Mesenchymal stem cell (in vitro differentiated cells and primary cell): ENCODE measurements at regions not wholly inside any gene's neighbourhood (a gene's known extent, or its start where the extent isn't known, plus 50 kb on each side); places are given as distances from the start of the nearest gene placed in this dataset.

Experiments used
- DNase-seq: peaks from one replicate; pipeline ENCODE4 v3.0.0-alpha.2; 2013
- H2AFZ ChIP-seq: one replicate; pipeline ENCODE4 v1.6.1; 2013; ENCODE audit warnings: low read depth, mild to moderate bottlenecking, control low read depth, inconsistent platforms, low read length, moderate library complexity
- H2AK5ac ChIP-seq: 2 replicates; pipeline ENCODE4 v1.6.1; 2013; ENCODE audit warnings: low read length, moderate library complexity, mild to moderate bottlenecking, inconsistent platforms; ENCODE audit not compliant: severe bottlenecking
- H2BK120ac ChIP-seq: one replicate; pipeline ENCODE4 v1.6.1; 2013; ENCODE audit warnings: low read depth, mild to moderate bottlenecking, inconsistent platforms, low read length, moderate library complexity
- H2BK12ac ChIP-seq, 2 experiments: one replicate each; pipeline ENCODE4 v1.6.1; 2013; ENCODE audit warnings: inconsistent platforms in 2 of 2, low read length in 2 of 2, mild to moderate bottlenecking in 2 of 2, moderate library complexity in 2 of 2, control low read depth in 1 of 2
- H2BK15ac ChIP-seq: one replicate; pipeline ENCODE4 v1.6.1; 2013; ENCODE audit warnings: mild to moderate bottlenecking, low read depth, inconsistent platforms; ENCODE audit not compliant: poor library complexity, severe bottlenecking
- H2BK5ac ChIP-seq: 2 replicates; pipeline ENCODE4 v1.6.1; 2013; ENCODE audit warnings: low read depth, mild to moderate bottlenecking, low read length, control low read depth, inconsistent platforms; ENCODE audit not compliant: poor library complexity, severe bottlenecking
- H3K14ac ChIP-seq, 2 experiments: one replicate each; pipeline ENCODE4 v1.6.1; 2013; ENCODE audit warnings: inconsistent platforms in 2 of 2, low read length in 2 of 2, control low read depth in 1 of 2, mild to moderate bottlenecking in 1 of 2, moderate library complexity in 1 of 2
- H3K18ac ChIP-seq, 2 experiments: one replicate each; pipeline ENCODE4 v1.6.1; 2013; ENCODE audit warnings: inconsistent platforms in 2 of 2, low read length in 2 of 2, control low read depth in 1 of 2, low read depth in 1 of 2, mild to moderate bottlenecking in 1 of 2
- H3K23ac ChIP-seq, 2 experiments: one replicate each; pipeline ENCODE4 v1.6.1; 2013; ENCODE audit warnings: inconsistent platforms in 2 of 2, low read length in 2 of 2, mild to moderate bottlenecking in 2 of 2, moderate library complexity in 2 of 2, control low read depth in 1 of 2
- H3K27ac ChIP-seq: 2 replicates; pipeline ENCODE4 v1.5.1; 2013; ENCODE audit warnings: mild to moderate bottlenecking, moderate library complexity, low read length, control low read depth, inconsistent platforms; ENCODE audit not compliant: poor library complexity, severe bottlenecking
- H3K27me3 ChIP-seq, 2 experiments: 2 replicates each; pipeline versions ENCODE4 v1.6.1 to v1.7.0; 2013; ENCODE audit warnings: low read length in 2 of 2, mild to moderate bottlenecking in 2 of 2, moderate library complexity in 2 of 2, control low read depth in 1 of 2, inconsistent platforms in 1 of 2; ENCODE audit not compliant: control insufficient read depth in 1 of 2, insufficient read depth in 1 of 2
- H3K36me3 ChIP-seq, 2 experiments: 2 replicates each; pipeline versions ENCODE4 v1.6.1 to v1.7.0; 2013; ENCODE audit warnings: low read length in 2 of 2, control low read depth in 1 of 2, inconsistent platforms in 1 of 2, low read depth in 1 of 2, mild to moderate bottlenecking in 1 of 2; ENCODE audit not compliant: insufficient read depth in 2 of 2, control insufficient read depth in 1 of 2
- H3K4ac ChIP-seq, 2 experiments: one replicate each; pipeline ENCODE4 v1.6.1; 2013; ENCODE audit warnings: inconsistent platforms in 2 of 2, low read length in 2 of 2, mild to moderate bottlenecking in 2 of 2, moderate library complexity in 2 of 2, control low read depth in 1 of 2, low read depth in 1 of 2
- H3K4me1 ChIP-seq: 2 replicates; pipeline ENCODE4 v1.6.1; 2013; ENCODE audit warnings: low read depth, low read length, control low read depth; ENCODE audit not compliant: control insufficient read depth, insufficient read depth
- H3K4me2 ChIP-seq: 2 replicates; pipeline ENCODE4 v1.6.1; 2013; ENCODE audit warnings: low read length, mild to moderate bottlenecking, inconsistent platforms; ENCODE audit not compliant: poor library complexity, severe bottlenecking
- H3K4me3 ChIP-seq, 2 experiments: 2 replicates each; pipeline versions ENCODE4 v1.5.1 to v1.7.0; 2013; ENCODE audit warnings: low read length in 2 of 2, mild to moderate bottlenecking in 2 of 2, control low read depth in 1 of 2, low read depth in 1 of 2; ENCODE audit not compliant: insufficient read depth in 1 of 2
- H3K79me1 ChIP-seq: replicated peaks from 2 replicates; pipeline ENCODE4 v1.6.1; 2013; ENCODE audit warnings: mild to moderate bottlenecking, control low read depth, low read length, inconsistent platforms; ENCODE audit not compliant: poor library complexity, severe bottlenecking
- H3K9ac ChIP-seq: 2 replicates; pipeline ENCODE4 v1.7.0; 2013; ENCODE audit warnings: mild to moderate bottlenecking, low read length, moderate library complexity
- H3K9me3 ChIP-seq: 2 replicates; pipeline ENCODE4 v1.7.0; 2013; ENCODE audit warnings: mild to moderate bottlenecking, low read length; ENCODE audit not compliant: control insufficient read depth
- H4K8ac ChIP-seq: one replicate; pipeline ENCODE4 v1.6.1; 2013; ENCODE audit warnings: inconsistent platforms, mild to moderate bottlenecking, low read length, moderate library complexity
- H4K91ac ChIP-seq: one replicate; pipeline ENCODE4 v1.6.1; 2013; ENCODE audit warnings: mild to moderate bottlenecking, low read length, inconsistent platforms
- whole genome bisulfite sequencing: methylation state at CpG from one replicate; pipeline ENCODE4 v1.1.7; 2013; ENCODE audit warnings: mixed read lengths; 5-methylcytosine and 5-hydroxymethylcytosine counted together

DNA sequence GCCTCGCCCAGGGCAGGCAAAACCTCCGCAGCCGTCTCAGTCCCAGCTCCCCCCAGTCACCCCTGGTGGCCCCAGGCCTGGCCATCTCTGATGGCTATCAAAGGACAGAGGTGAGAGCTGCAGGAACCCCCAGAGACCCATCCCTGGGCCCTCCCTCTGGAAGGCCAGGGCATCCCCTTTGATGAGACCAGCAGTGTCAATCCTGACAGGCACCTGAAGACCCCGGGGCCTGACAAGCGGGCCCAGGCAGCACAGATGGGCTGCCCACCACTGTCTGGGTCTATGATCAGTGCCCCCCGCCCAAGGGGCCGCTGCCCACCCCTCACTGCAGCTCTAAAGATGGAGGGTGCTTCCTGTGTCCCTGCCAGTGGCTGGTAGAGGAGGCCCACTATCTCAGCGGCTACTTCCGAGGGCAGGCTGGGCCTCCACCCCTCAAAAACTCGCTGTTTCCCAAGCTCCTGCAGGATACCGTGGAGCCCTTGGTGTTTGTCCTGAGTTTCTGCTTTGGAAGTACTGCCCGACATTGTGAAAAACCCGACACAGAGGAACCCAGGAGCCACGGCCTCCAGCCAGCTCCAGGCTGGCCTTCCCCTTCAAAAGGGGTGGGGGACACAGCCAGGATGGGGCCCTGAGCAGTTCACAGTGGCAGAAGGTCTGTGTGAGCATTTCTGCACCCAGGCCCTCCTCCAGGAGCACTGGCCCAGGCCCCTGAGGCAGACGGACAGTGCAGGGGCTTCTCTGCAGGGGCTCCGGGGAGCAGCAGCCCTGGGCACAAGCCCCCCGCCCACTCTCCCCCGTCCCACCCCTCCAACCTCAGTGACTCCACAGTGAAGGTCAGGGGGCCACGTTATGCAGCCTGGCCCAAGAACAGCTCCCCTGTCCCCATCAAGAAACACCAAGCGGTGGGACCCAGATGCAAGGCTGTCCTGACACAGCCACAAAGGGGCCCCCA is 99.2 kb downstream of the PDGFA start:
- no peaks in the 10 kb centered on the region for H3K79me1 ChIP-seq
- H3K36me3 ChIP-seq = no peaks in the 10 kb centered on the region
- no peak overlapping the region for H2BK5ac ChIP-seq
- no peak overlapping the region for H3K23ac ChIP-seq
- H3K4me3 ChIP-seq = no peak overlapping the region
- peaks cover 17% of the 10 kb centered on the region for H3K9me3 ChIP-seq
- no peak overlapping the region for H2BK120ac ChIP-seq
- H3K14ac ChIP-seq = no peak overlapping the region
- H3K4me1 ChIP-seq = no peaks in the 10 kb centered on the region
- no peak for DNase-seq
- H2BK15ac ChIP-seq = no peak overlapping the region
- peaks cover 9 to 32% of the 10 kb centered on the region in 2 experiments for H3K27me3 ChIP-seq
- no peak overlapping the region for H3K27ac ChIP-seq
- no peak overlapping the region for H2AFZ ChIP-seq
- H3K4me2 ChIP-seq = no peak overlapping the region
- no peak overlapping the region for H3K4ac ChIP-seq
- H3K18ac ChIP-seq = no peak overlapping the region
- WGBS = 78% methylated on average over 20 of the region's 20 CpGs
- H3K9ac ChIP-seq = no peak overlapping the region
- no peak overlapping the region for H4K8ac ChIP-seq
- no peak overlapping the region for H2AK5ac ChIP-seq
- no peak overlapping the region for H4K91ac ChIP-seq
- no peak overlapping the region for H2BK12ac ChIP-seq

DNA sequence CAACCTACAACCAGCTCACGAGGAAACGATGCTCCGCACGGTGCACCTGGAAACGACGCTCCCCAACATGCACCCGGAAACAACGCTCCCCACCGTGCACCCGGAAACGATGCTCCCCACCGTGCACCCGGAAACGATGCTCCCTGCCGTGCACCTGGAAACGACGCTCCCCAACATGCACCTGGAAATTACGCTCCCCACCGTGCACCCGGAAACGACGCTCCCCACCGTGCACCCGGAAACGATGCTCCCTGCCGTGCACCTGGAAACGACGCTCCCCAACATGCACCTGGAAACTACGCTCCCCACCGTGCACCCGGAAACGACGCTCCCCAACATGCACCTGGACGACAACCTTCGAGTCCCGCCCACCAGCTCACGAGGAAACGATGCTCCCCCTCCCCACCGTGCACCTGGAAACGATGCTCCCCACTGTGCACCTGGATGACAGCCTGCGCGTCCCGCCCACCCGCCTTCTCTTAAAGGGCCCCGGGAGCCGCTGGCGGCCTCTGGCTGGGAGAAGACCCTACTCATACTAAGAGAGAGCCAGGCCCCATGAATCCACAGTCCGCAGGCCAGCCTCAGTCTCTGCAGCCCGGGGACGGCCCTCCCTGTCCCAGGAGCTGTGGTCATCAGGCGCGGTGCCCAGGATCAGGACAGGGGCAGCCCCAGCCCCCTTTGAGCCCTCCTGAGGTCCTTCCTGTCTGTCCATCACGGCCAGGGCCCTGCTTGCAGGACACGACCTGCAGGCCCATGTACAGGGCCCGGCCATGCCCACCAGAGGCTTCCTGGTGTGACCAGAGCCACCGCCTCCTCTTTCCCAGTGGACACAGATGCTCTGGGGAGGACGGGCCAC is 98.3 kb downstream of the PDGFA start:
- Histone ChIP-seq H3K9ac (no peak overlapping the region), H2BK15ac (no peak overlapping the region), H2BK12ac (no peak overlapping the region), H3K14ac (no peak overlapping the region), H3K27ac (no peak overlapping the region), H2AFZ (no peak overlapping the region), H3K4me2 (no peak overlapping the region), H3K4me3 (no peak overlapping the region), H2BK120ac (no peak overlapping the region), H2BK5ac (no peak overlapping the region), H2AK5ac (no peak overlapping the region), H4K91ac (no peak overlapping the region), H3K27me3 (peaks cover 16 to 38% of the 10 kb centered on the region in 2 experiments), H3K18ac (no peak overlapping the region), H3K23ac (no peak overlapping the region), H4K8ac (no peak overlapping the region), H3K36me3 (no peaks in the 10 kb centered on the region), H3K79me1 (no peaks in the 10 kb centered on the region), H3K4me1 (no peaks in the 10 kb centered on the region), H3K9me3 (peaks cover 17% of the 10 kb centered on the region), H3K4ac (no peak overlapping the region)
- 67% methylated on average over 57 of the region's 57 CpGs for WGBS
- no peak for DNase-seq

DNA sequence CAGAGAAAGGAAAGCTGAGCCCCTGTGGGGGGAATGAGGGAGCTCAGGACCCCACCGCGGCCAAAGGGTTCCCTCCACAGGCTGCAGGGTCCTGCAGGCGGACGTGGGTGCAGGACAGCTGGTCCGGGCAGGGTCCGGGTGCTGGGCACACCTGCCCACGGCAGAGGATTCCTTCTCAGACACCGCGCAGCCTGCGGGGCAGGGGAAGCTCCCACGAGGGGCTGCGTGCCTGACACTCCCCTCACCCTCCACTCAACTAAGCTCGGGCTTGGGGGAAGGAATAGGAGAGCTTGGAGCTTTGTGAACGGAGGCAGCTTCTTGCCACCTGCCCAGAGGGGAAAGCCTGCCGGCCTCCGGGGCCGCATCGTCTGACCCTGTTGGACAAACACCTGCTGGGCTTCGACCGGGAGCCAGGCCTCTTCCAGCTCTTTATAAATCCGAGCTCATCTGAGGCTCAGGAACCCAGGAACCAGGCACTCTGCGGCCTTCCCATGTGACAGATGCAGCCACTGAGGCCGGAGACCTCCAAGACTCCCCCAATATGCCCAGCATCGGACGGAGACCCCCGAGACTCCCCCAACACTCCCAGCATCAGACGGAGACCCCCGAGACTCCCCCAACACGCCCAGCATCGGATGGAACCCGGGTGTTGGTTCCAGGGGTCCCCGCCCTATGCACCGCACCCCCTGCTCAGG is 97.3 kb downstream of the PDGFA start:
- no peak overlapping the region for H3K9ac ChIP-seq
- H3K4me2 ChIP-seq = no peak overlapping the region
- H3K4me1 ChIP-seq = no peaks in the 10 kb centered on the region
- H2AFZ ChIP-seq = no peak overlapping the region
- no peak overlapping the region for H2BK5ac ChIP-seq
- H3K18ac ChIP-seq = no peak overlapping the region
- H3K9me3 ChIP-seq = peaks cover 14% of the 10 kb centered on the region
- no peak overlapping the region for H3K4me3 ChIP-seq
- no peak overlapping the region for H2BK15ac ChIP-seq
- H2BK12ac ChIP-seq = no peak overlapping the region
- peaks cover 20 to 45% of the 10 kb centered on the region in 2 experiments for H3K27me3 ChIP-seq
- no peak overlapping the region for H2AK5ac ChIP-seq
- H3K36me3 ChIP-seq = no peaks in the 10 kb centered on the region
- no peak overlapping the region for H3K14ac ChIP-seq
- no peak overlapping the region for H2BK120ac ChIP-seq
- no peaks in the 10 kb centered on the region for H3K79me1 ChIP-seq
- no peak overlapping the region for H3K27ac ChIP-seq
- DNase-seq = no peak
- WGBS = 88% methylated on average over 25 of the region's 33 CpGs
- H3K23ac ChIP-seq = no peak overlapping the region
- no peak overlapping the region for H4K91ac ChIP-seq
- H3K4ac ChIP-seq = no peak overlapping the region
- no peak overlapping the region for H4K8ac ChIP-seq
